Ovary (tissue), 3 donors: ENCODE measurements at regions not wholly inside any gene's neighbourhood (a gene's known extent, or its start where the extent isn't known, plus 50 kb on each side); places are given as distances from the start of the nearest gene placed in this dataset.
"Not testable (repeated sequence)": the region's sequence is repeated elsewhere in the genome, so short reads cannot be mapped to it uniquely, and the experiment has no call there.

Source experiments
- CTCF ChIP-seq, 3 donors: fragments of 450-650 bp in 2 of 3; fragments of 200-600 bp in 1 of 3; IDR thresholded peaks; one replicate each; pipeline versions ENCODE4 v1.5.1 to v1.8.0; 2016 to 2022; ENCODE audit warnings: antibody characterized with exemption in 3 of 3, mild to moderate bottlenecking in 1 of 3
- EP300 ChIP-seq: sonication (generic); formaldehyde crosslinking; IDR thresholded peaks from one replicate; pipeline ENCODE4 v1.6.1; 2017; ENCODE audit warnings: antibody characterized with exemption
- POLR2A ChIP-seq: fragments of 450-650 bp; IDR thresholded peaks from one replicate; pipeline ENCODE4 v1.6.1; 2017; ENCODE audit warnings: antibody characterized with exemption, mild to moderate bottlenecking, moderate library complexity
- donor health status: DM: no; HTN: no; CAD: no.

GRCh38 chrX:7986738-7987137, 59.5 kb upstream of the PNPLA4 start:
- TF ChIP-seq CTCF (IDR thresholded peaks at IDR 0.05); POLR2A; EP300: not testable (repeated sequence)
